AG09309 (cell line): ENCODE measurements at regions not wholly inside any gene's neighbourhood (a gene's known extent, or its start where the extent isn't known, plus 50 kb on each side); places are given as distances from the start of the nearest gene placed in this dataset.

Source experiments
- DNase-seq: peaks from one replicate; pipeline ENCODE4 v3.0.0-alpha.2; 2010; ENCODE audit warnings: low read depth
- H3K4me3 ChIP-seq: 2 replicates; pipeline ENCODE4 v1.5.1; 2011; ENCODE audit warnings: mild to moderate bottlenecking, low read depth, low read length, moderate library complexity; ENCODE audit not compliant: control insufficient read depth
- CTCF ChIP-seq: IDR thresholded peaks from 2 replicates; pipeline ENCODE4 v1.5.1; 2011; ENCODE audit warnings: mild to moderate bottlenecking, low read depth, low read length, inconsistent platforms; ENCODE audit not compliant: insufficient read depth, control insufficient read depth; ENCODE audit errors: missing control alignments

- TF ChIP-seq CTCF: no peak
- no peak for DNase-seq
- H3K4me3 ChIP-seq: no peak overlapping the region
Measured at GRCh38 chr3:95781598-95781997, 1032.8 kb upstream of the EPHA6 start.

- H3K4me3 ChIP-seq: no peak overlapping the region
- DNase-seq: no peak
- no peak for TF ChIP-seq CTCF
Measured at GRCh38 chr3:95789111-95789510, 1025.3 kb upstream of the EPHA6 start.

GRCh38 chr3:95797081-95797480, 1017.3 kb upstream of the EPHA6 start:
- no peak overlapping the region for H3K4me3 ChIP-seq
- no peak for TF ChIP-seq CTCF
- DNase-seq: no peak

GRCh38 chr3:95798628-95799027, 1015.8 kb upstream of the EPHA6 start:
- TF ChIP-seq CTCF: no peak
- H3K4me3 ChIP-seq: no peak overlapping the region
- no peak for DNase-seq

- DNase-seq: no peak
- TF ChIP-seq CTCF: no peak
- H3K4me3 ChIP-seq: no peak overlapping the region
Measured at GRCh38 chr3:95810462-95810861, 1003.9 kb upstream of the EPHA6 start.

GRCh38 chr3:95813244-95813643, 1001.1 kb upstream of the EPHA6 start:
- no peak overlapping the region for H3K4me3 ChIP-seq
- TF ChIP-seq CTCF: no peak
- no peak for DNase-seq

GRCh38 chr3:95815828-95816227, 998.6 kb upstream of the EPHA6 start:
- TF ChIP-seq CTCF: no peak
- H3K4me3 ChIP-seq: no peak overlapping the region
- DNase-seq: no peak
